SKM-1 treated with dmso at 0.1 percent for 144 hours (cell line): ENCODE measurements at regions not wholly inside any gene's neighbourhood (a gene's known extent, or its start where the extent isn't known, plus 50 kb on each side); places are given as distances from the start of the nearest gene placed in this dataset.

Source experiments
- DNase-seq: peaks from one replicate; lab custom pipeline; 2025; ENCODE audit not compliant: unreplicated experiment; lab: John Stamatoyannopoulos, UW

GRCh38 chr17:79212149-79213087, 137.8 kb downstream of the ENGASE start:
- no peak for DNase-seq

GRCh38 chr17:79211061-79211770, 136.6 kb downstream of the ENGASE start:
- DNase-seq: no peak

GRCh38 chr17:79210638-79211037, 136.0 kb downstream of the ENGASE start:
- DNase-seq: no peak

GRCh38 chr17:79207960-79208359, 133.3 kb downstream of the ENGASE start:
- no peak for DNase-seq

- no peak for DNase-seq
These were observed 131.1 kb downstream of the ENGASE start for GRCh38 chr17:79205688-79206205.

- DNase-seq: no peak
These were observed 129.6 kb downstream of the ENGASE start for GRCh38 chr17:79204261-79204660.

GRCh38 chr17:79203657-79204056, 129.0 kb downstream of the ENGASE start:
- DNase-seq: no peak

GRCh38 chr17:79203016-79203415, 128.4 kb downstream of the ENGASE start:
- no peak for DNase-seq

- DNase-seq: no peak
These were observed 127.9 kb downstream of the ENGASE start for GRCh38 chr17:79202480-79202879.

- DNase-seq: no peak
These were observed 127.1 kb downstream of the ENGASE start for GRCh38 chr17:79201536-79202227.

- DNase-seq: no peak
These were observed 126.5 kb downstream of the ENGASE start for GRCh38 chr17:79201119-79201518.

GRCh38 chr17:79196913-79197312, 122.3 kb downstream of the ENGASE start:
- DNase-seq: no peak

GRCh38 chr17:79192503-79193351, 118.1 kb downstream of the ENGASE start:
- no peak for DNase-seq

- no peak for DNase-seq
These were observed 116.8 kb downstream of the ENGASE start for GRCh38 chr17:79191270-79191934.

- DNase-seq: no peak
These were observed 114.7 kb downstream of the ENGASE start for GRCh38 chr17:79189305-79189704.

- no peak for DNase-seq
These were observed 114.1 kb downstream of the ENGASE start for GRCh38 chr17:79188685-79189084.

- no peak for DNase-seq
These were observed 113.4 kb downstream of the ENGASE start for GRCh38 chr17:79188048-79188447.

- DNase-seq: no peak
These were observed 112.6 kb downstream of the ENGASE start for GRCh38 chr17:79187186-79187585.

GRCh38 chr17:79186406-79186805, 111.8 kb downstream of the ENGASE start:
- DNase-seq: no peak

- DNase-seq: no peak
These were observed 111.0 kb downstream of the ENGASE start for GRCh38 chr17:79185671-79186070.
